ENCODE measurements at regions not wholly inside any gene's neighbourhood (a gene's known extent, or its start where the extent isn't known, plus 50 kb on each side); places are given as distances from the start of the nearest gene placed in this dataset.

GRCh38 chr13:86892330-86892729 lies 778.8 kb upstream of the SLITRK5 start:
- dilution Hi-C loops (cut with MboI; ENCODE audit: extremely low pct_ligation_motif_present, low sequenced_read_pairs) (no loop called here), intact Hi-C loops (cut with micrococcal nuclease) (no loop called here)
- H3K9ac ChIP-seq (replicated peaks; ENCODE audit: extremely low read depth, insufficient read depth, low read length): no peak overlapping the region
- H3K79me2 ChIP-seq (ENCODE audit: control insufficient read depth, insufficient read depth, low read length): no peaks in the 10 kb centered on the region
- no peak for TF ChIP-seq GATA2 (IDR thresholded peaks at IDR 0.05; ENCODE audit: insufficient read depth, insufficient read length, low read depth, low read length)
- TF ChIP-seq EZH2 (IDR thresholded peaks at IDR 0.05; ENCODE audit: borderline replicate concordance, low read depth, low read length, severe bottlenecking): no peak
- no peak for TF ChIP-seq JUN (IDR thresholded peaks at IDR 0.05; ENCODE audit: borderline replicate concordance, insufficient read depth, insufficient read length, low read depth)
- TF ChIP-seq MAX (IDR thresholded peaks at IDR 0.05; ENCODE audit: insufficient read depth, insufficient read length): no peak
- no peak for TF ChIP-seq POLR2AphosphoS5 (IDR thresholded peaks at IDR 0.05; ENCODE audit: insufficient read depth, low read depth, low read length)
- TF ChIP-seq POLR2A (IDR thresholded peaks at IDR 0.05; ENCODE audit: low read depth, low read length): no peak
- no peak for TF ChIP-seq FOS (IDR thresholded peaks at IDR 0.05; ENCODE audit: borderline replicate concordance, insufficient read depth, low read length)
- no peak for TF ChIP-seq CTCF (IDR thresholded peaks at IDR 0.05; ENCODE audit: extremely low read depth in 1 of 2, insufficient read depth in 1 of 2, low read depth in 1 of 2, low read length in 2 of 2)
- no peak for TF ChIP-seq MYC (IDR thresholded peaks at IDR 0.05; ENCODE audit: low read depth, low read length)
- no peak overlapping the region for H3K27ac ChIP-seq (ENCODE audit: insufficient read depth, low read depth, low read length)
- H3K4me1 ChIP-seq (ENCODE audit: control insufficient read depth, extremely low read depth, insufficient read depth, low read length): no peaks in the 10 kb centered on the region
- H3K9me3 ChIP-seq (replicated peaks; ENCODE audit: control insufficient read depth, insufficient read depth, low read length): peaks cover 2% of the 10 kb centered on the region
- H3K27me3 ChIP-seq (ENCODE audit: control insufficient read depth in 2 of 2, insufficient read depth in 2 of 2, low read length in 2 of 2): no peaks in the 10 kb centered on the region
- H2AFZ ChIP-seq (ENCODE audit: low read depth, low read length): no peak overlapping the region
- no peak for DNase-seq (ENCODE audit: low read depth, low spot score)
- H4K20me1 ChIP-seq (replicated peaks; ENCODE audit: control insufficient read depth, extremely low read depth, insufficient read depth, low read length): no peaks in the 10 kb centered on the region
- ChIA-PET POLR2A (no interaction called here), CTCF (no interaction called here)
- no peak overlapping the region for H3K4me2 ChIP-seq (ENCODE audit: insufficient read depth, low read length)
- BruUV-seq (replicated peaks): no TSS peak
- no peak for FAIRE-seq
- no peak overlapping the region for H3K4me3 ChIP-seq (replicated peaks in 1 of 3; ENCODE audit: insufficient read depth in 1 of 3, low read depth in 1 of 3, low read length in 3 of 3)
- H3K9me1 ChIP-seq (replicated peaks; ENCODE audit: control insufficient read depth, extremely low read depth, insufficient read depth, low read length): no peaks in the 10 kb centered on the region
- no peaks in the 10 kb centered on the region for H3K36me3 ChIP-seq (ENCODE audit: control insufficient read depth in 2 of 2, extremely low read depth in 1 of 2, insufficient read depth in 2 of 2, low read length in 2 of 2)
